PC-9 (cell line): ENCODE measurements at regions not wholly inside any gene's neighbourhood (a gene's known extent, or its start where the extent isn't known, plus 50 kb on each side); places are given as distances from the start of the nearest gene placed in this dataset.
"Not testable (repeated sequence)": the region's sequence is repeated elsewhere in the genome, so short reads cannot be mapped to it uniquely, and the experiment has no call there.

Experiments used
- BruUV-seq: library from RNA; stranded (reverse); fragments of 400-500 nt; replicated peaks from 2 replicates; lab custom pipeline; 2021; lab: Mats Ljungman, UMichigan
- CTCF ChIA-PET: fragments of 300-600 bp; sonication (Branson Sonifier 250); formaldehyde crosslinking; loops from one replicate; lab custom pipeline; 2022; ENCODE audit warnings: antibody characterized with exemption; lab: Charles Lee
- POLR2A ChIA-PET: fragments of 300-600 bp; sonication (Branson Sonifier 250); formaldehyde crosslinking; loops from one replicate; lab custom pipeline; 2022; ENCODE audit warnings: antibody characterized with exemption; ENCODE audit not compliant: unreplicated experiment; lab: Charles Lee
- DNase-seq, 2 experiments: peaks; one replicate each; pipeline versions ENCODE4 v3.0.0 to v3.0.0-alpha.2; 2015 to 2022; ENCODE audit warnings: mixed read lengths in 1 of 2
- H2AFZ ChIP-seq: fragments of 200-600 bp; sonication (generic); 2 replicates; pipeline ENCODE4 v1.8.1; 2017; ENCODE audit warnings: antibody characterized with exemption
- H3F3A ChIP-seq: fragments of 200-600 bp; sonication (generic); 2 replicates; pipeline ENCODE4 v1.8.1; 2017; ENCODE audit warnings: antibody characterized with exemption, mild to moderate bottlenecking, low read depth; ENCODE audit not compliant: insufficient read depth
- H3K27ac ChIP-seq: fragments of 200-600 bp; sonication (generic); 2 replicates; pipeline ENCODE4 v1.6.1; 2016; ENCODE audit warnings: mixed run types
- H3K27me3 ChIP-seq: fragments of 200-600 bp; sonication (generic); 2 replicates; pipeline ENCODE4 v1.6.1; 2016; ENCODE audit warnings: low read depth, mixed run types; ENCODE audit not compliant: insufficient read depth
- H3K36me3 ChIP-seq: fragments of 200-600 bp; sonication (generic); 2 replicates; pipeline ENCODE4 v1.6.1; 2016; ENCODE audit warnings: low read depth, mixed run types
- H3K4me1 ChIP-seq: fragments of 200-600 bp; sonication (generic); replicated peaks from 2 replicates; pipeline ENCODE4 v1.6.1; 2016; ENCODE audit warnings: mixed run types; ENCODE audit not compliant: insufficient read depth
- H3K4me2 ChIP-seq: fragments of 200-600 bp; sonication (generic); 2 replicates; pipeline ENCODE4 v1.6.1; 2017; ENCODE audit warnings: mixed run types
- H3K4me3 ChIP-seq: fragments of 200-600 bp; sonication (generic); 2 replicates; pipeline ENCODE4 v1.6.1; 2016; ENCODE audit warnings: mixed run types
- H3K79me2 ChIP-seq: fragments of 200-600 bp; sonication (generic); 2 replicates; pipeline ENCODE4 v1.6.1; 2017; ENCODE audit warnings: low read depth, mixed run types
- H3K9me2 ChIP-seq: fragments of 200-600 bp; sonication (generic); 2 replicates; pipeline ENCODE4 v1.8.1; 2017; ENCODE audit warnings: mild to moderate bottlenecking; ENCODE audit not compliant: insufficient read depth
- H3K9me3 ChIP-seq: fragments of 200-600 bp; sonication (generic); 2 replicates; pipeline ENCODE4 v1.8.1; 2016; ENCODE audit warnings: low read depth; ENCODE audit not compliant: insufficient read depth
- H4K20me1 ChIP-seq: fragments of 200-600 bp; sonication (generic); 2 replicates; pipeline ENCODE4 v1.8.1; 2017; ENCODE audit not compliant: insufficient read depth
- CTCF ChIP-seq: fragments of 200-600 bp; sonication (generic); conservative IDR thresholded peaks from 2 replicates; pipeline ENCODE4 v1.6.1; 2017; ENCODE audit warnings: mixed run types, antibody characterized with exemption, mild to moderate bottlenecking, moderate library complexity
- EZH2 ChIP-seq: fragments of 200-600 bp; sonication (generic); IDR thresholded peaks from 2 replicates; pipeline ENCODE4 v1.8.0; 2017; ENCODE audit warnings: antibody characterized with exemption, low read depth
- intact Hi-C: fragments of 100-400 bp; cut with micrococcal nuclease; formaldehyde crosslinking; loops from one replicate; pipeline ENCODE4 v1.10.0; 2022; ENCODE audit not compliant: unreplicated experiment

GRCh38 chr14:89095036-89095435 is 270.6 kb downstream of the TTC8 start:
- no peak overlapping the region for H3K4me2 ChIP-seq
- POLR2A ChIA-PET = no interaction called here
- no peak overlapping the region for H3K27ac ChIP-seq
- intact Hi-C loops = no loop called here
- H3F3A ChIP-seq = no peaks in the 10 kb centered on the region
- no peaks in the 10 kb centered on the region for H4K20me1 ChIP-seq
- H3K9me3 ChIP-seq = no peaks in the 10 kb centered on the region
- CTCF ChIA-PET = no interaction called here
- no peaks in the 10 kb centered on the region for H3K9me2 ChIP-seq
- H2AFZ ChIP-seq = no peak overlapping the region
- no TSS peak for BruUV-seq
- no peaks in the 10 kb centered on the region for H3K36me3 ChIP-seq
- no peak for TF ChIP-seq CTCF
- no peak for TF ChIP-seq EZH2
- H3K4me3 ChIP-seq = no peak overlapping the region
- no peaks in the 10 kb centered on the region for H3K4me1 ChIP-seq
- peaks cover 21% of the 10 kb centered on the region for H3K27me3 ChIP-seq
- H3K79me2 ChIP-seq = no peaks in the 10 kb centered on the region
- DNase-seq = no peak

- H4K20me1 ChIP-seq = no peaks in the 10 kb centered on the region
- H3K4me2 ChIP-seq = no peak overlapping the region
- CTCF ChIA-PET = no interaction called here
- POLR2A ChIA-PET = no interaction called here
- intact Hi-C loops = no loop called here
- H3K27me3 ChIP-seq = peaks cover 21% of the 10 kb centered on the region
- H3K36me3 ChIP-seq = no peaks in the 10 kb centered on the region
- H2AFZ ChIP-seq = no peak overlapping the region
- TF ChIP-seq EZH2 (no peak), CTCF (no peak)
- no peak overlapping the region for H3K4me3 ChIP-seq
- DNase-seq = no peak
- no TSS peak for BruUV-seq
- H3K9me3 ChIP-seq = no peaks in the 10 kb centered on the region
- no peaks in the 10 kb centered on the region for H3K9me2 ChIP-seq
- no peaks in the 10 kb centered on the region for H3F3A ChIP-seq
- no peak overlapping the region for H3K27ac ChIP-seq
- H3K79me2 ChIP-seq = no peaks in the 10 kb centered on the region
- H3K4me1 ChIP-seq = no peaks in the 10 kb centered on the region
These were observed 272.5 kb downstream of the TTC8 start for GRCh38 chr14:89096946-89097345.

- H2AFZ ChIP-seq = no peak overlapping the region
- no peak overlapping the region for H3K4me2 ChIP-seq
- H4K20me1 ChIP-seq = no peaks in the 10 kb centered on the region
- TF ChIP-seq CTCF (no peak), EZH2 (no peak)
- H3K4me1 ChIP-seq = no peaks in the 10 kb centered on the region
- no peaks in the 10 kb centered on the region for H3K79me2 ChIP-seq
- no peaks in the 10 kb centered on the region for H3F3A ChIP-seq
- peaks cover 21% of the 10 kb centered on the region for H3K27me3 ChIP-seq
- no peak overlapping the region for H3K27ac ChIP-seq
- no peaks in the 10 kb centered on the region for H3K36me3 ChIP-seq
- BruUV-seq = no TSS peak
- intact Hi-C loops = no loop called here
- H3K4me3 ChIP-seq = no peak overlapping the region
- no peaks in the 10 kb centered on the region for H3K9me3 ChIP-seq
- DNase-seq = no peak
- CTCF ChIA-PET = no interaction called here
- no peaks in the 10 kb centered on the region for H3K9me2 ChIP-seq
- POLR2A ChIA-PET = no interaction called here
These were observed 273.8 kb downstream of the TTC8 start for GRCh38 chr14:89098254-89098653.

- H4K20me1 ChIP-seq, CTCF ChIA-PET, DNase-seq, BruUV-seq, intact Hi-C loops, H3K79me2 ChIP-seq, H3F3A ChIP-seq, H3K27ac ChIP-seq, H3K27me3 ChIP-seq, H3K9me2 ChIP-seq, H3K4me1 ChIP-seq, H2AFZ ChIP-seq, H3K9me3 ChIP-seq, H3K36me3 ChIP-seq, H3K4me3 ChIP-seq, H3K4me2 ChIP-seq, POLR2A ChIA-PET: not testable (repeated sequence)
These were observed 279.8 kb downstream of the TTC8 start for GRCh38 chr14:89104171-89104817.

GRCh38 chr14:89104861-89105260 is 280.4 kb downstream of the TTC8 start:
- DNase-seq, H2AFZ ChIP-seq, H3K27me3 ChIP-seq, H3K79me2 ChIP-seq, BruUV-seq, POLR2A ChIA-PET, H3K4me2 ChIP-seq, intact Hi-C loops, H3K9me2 ChIP-seq, H3K4me3 ChIP-seq, H3K9me3 ChIP-seq, H3K36me3 ChIP-seq, CTCF ChIA-PET, H4K20me1 ChIP-seq, H3F3A ChIP-seq, H3K27ac ChIP-seq, H3K4me1 ChIP-seq: not testable (repeated sequence)
